Thyroid gland (tissue), 4 donors: ENCODE measurements at regions not wholly inside any gene's neighbourhood (a gene's known extent, or its start where the extent isn't known, plus 50 kb on each side); places are given as distances from the start of the nearest gene placed in this dataset.

ENCODE experiments used
- DNase-seq, 2 donors: peaks; one replicate each; pipeline ENCODE4 v3.0.0-alpha.2; 2019
- H3K27ac ChIP-seq, 3 donors: fragments of 200-600 bp; sonication (generic); 1 replicate in 2 of 3; 2 replicates in 1 of 3; pipeline ENCODE4 v1.5.1; 2016 to 2019; ENCODE audit warnings: mild to moderate bottlenecking in 1 of 3, moderate library complexity in 1 of 3
- H3K27me3 ChIP-seq: fragments of 200-600 bp; sonication (generic); one replicate; pipeline ENCODE4 v1.5.1; 2019
- H3K36me3 ChIP-seq, 2 donors: fragments of 200-600 bp; sonication (generic); one replicate each; pipeline ENCODE4 v1.5.1; 2016 to 2019
- H3K4me1 ChIP-seq, 2 donors: fragments of 200-600 bp; sonication (generic); one replicate each; pipeline ENCODE4 v1.5.1; 2017 to 2019
- H3K4me3 ChIP-seq, 3 donors: fragments of 200-600 bp; sonication (generic); replicated peaks in 1 of 3; 1 replicate in 2 of 3; 2 replicates in 1 of 3; pipeline ENCODE4 v1.5.1; 2016; ENCODE audit warnings: mild to moderate bottlenecking in 1 of 3
- H3K9me3 ChIP-seq: fragments of 200-600 bp; sonication (generic); one replicate; pipeline ENCODE4 v1.5.1; 2017
- POLR2A ChIP-seq, 2 donors: fragments of 450-650 bp; IDR thresholded peaks; one replicate each; pipeline ENCODE4 v1.6.1; 2017; ENCODE audit warnings: antibody characterized with exemption in 2 of 2, mild to moderate bottlenecking in 2 of 2, moderate library complexity in 1 of 2
- WGBS, 2 donors: methylation state at CpG; one replicate each; pipeline ENCODE4 v1.1.5; 2017; 5-methylcytosine and 5-hydroxymethylcytosine counted together
- intact Hi-C: fragments of 100-400 bp; cut with DNase I; formaldehyde crosslinking; loops from one replicate; pipeline ENCODE4 v1.15.1; 2023
- TF ChIP-seq, protein P1 (sequence below), 6 experiments: fragments of 200-600 bp in 3 of 6; fragments of 450-650 bp in 3 of 6; sonication (generic) in 3 of 6; IDR thresholded peaks; one replicate each; pipeline ENCODE4 v1.5.1; 2016 to 2019; ENCODE audit warnings: antibody characterized with exemption in 6 of 6, mild to moderate bottlenecking in 2 of 6, inconsistent platforms in 1 of 6, moderate library complexity in 1 of 6

DNA sequence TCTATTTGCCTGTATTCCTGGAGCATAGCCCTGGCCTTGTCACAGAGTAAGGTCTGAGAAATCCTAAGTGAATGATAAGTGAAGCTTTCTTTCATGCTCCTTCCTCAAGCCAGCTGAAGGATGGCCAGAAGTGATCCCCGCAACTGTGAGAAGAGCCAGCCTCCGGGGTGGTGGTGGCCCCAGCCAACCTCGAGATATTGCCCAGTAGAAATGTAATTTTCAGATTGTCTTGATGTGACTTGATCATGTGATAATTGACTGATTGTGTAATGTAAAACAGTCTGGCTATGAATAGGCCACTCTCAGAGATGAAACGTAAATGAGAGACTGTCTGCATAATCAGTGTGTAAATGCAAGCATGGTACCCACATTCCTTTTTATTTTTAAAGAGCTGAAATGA lies 242.4 kb upstream of the CAMK1G start:
- H3K4me3 ChIP-seq, result no peak overlapping the region
- DNase-seq, result no peak
- TF ChIP-seq, protein P1, sequence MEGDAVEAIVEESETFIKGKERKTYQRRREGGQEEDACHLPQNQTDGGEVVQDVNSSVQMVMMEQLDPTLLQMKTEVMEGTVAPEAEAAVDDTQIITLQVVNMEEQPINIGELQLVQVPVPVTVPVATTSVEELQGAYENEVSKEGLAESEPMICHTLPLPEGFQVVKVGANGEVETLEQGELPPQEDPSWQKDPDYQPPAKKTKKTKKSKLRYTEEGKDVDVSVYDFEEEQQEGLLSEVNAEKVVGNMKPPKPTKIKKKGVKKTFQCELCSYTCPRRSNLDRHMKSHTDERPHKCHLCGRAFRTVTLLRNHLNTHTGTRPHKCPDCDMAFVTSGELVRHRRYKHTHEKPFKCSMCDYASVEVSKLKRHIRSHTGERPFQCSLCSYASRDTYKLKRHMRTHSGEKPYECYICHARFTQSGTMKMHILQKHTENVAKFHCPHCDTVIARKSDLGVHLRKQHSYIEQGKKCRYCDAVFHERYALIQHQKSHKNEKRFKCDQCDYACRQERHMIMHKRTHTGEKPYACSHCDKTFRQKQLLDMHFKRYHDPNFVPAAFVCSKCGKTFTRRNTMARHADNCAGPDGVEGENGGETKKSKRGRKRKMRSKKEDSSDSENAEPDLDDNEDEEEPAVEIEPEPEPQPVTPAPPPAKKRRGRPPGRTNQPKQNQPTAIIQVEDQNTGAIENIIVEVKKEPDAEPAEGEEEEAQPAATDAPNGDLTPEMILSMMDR (IDR thresholded peaks at IDR 0.05), result no peak
- no peak for TF ChIP-seq POLR2A (IDR thresholded peaks at IDR 0.05)
- WGBS, 2 donors, result 66 to 89% methylated on average over 4 of the region's 4 CpGs
- H3K4me1 ChIP-seq, result no peaks in the 10 kb centered on the region
- no peak overlapping the region for H3K27ac ChIP-seq
- intact Hi-C loops, result no loop called here
- H3K27me3 ChIP-seq, result no peaks in the 10 kb centered on the region
- no peaks in the 10 kb centered on the region for H3K36me3 ChIP-seq
- no peaks in the 10 kb centered on the region for H3K9me3 ChIP-seq

DNA sequence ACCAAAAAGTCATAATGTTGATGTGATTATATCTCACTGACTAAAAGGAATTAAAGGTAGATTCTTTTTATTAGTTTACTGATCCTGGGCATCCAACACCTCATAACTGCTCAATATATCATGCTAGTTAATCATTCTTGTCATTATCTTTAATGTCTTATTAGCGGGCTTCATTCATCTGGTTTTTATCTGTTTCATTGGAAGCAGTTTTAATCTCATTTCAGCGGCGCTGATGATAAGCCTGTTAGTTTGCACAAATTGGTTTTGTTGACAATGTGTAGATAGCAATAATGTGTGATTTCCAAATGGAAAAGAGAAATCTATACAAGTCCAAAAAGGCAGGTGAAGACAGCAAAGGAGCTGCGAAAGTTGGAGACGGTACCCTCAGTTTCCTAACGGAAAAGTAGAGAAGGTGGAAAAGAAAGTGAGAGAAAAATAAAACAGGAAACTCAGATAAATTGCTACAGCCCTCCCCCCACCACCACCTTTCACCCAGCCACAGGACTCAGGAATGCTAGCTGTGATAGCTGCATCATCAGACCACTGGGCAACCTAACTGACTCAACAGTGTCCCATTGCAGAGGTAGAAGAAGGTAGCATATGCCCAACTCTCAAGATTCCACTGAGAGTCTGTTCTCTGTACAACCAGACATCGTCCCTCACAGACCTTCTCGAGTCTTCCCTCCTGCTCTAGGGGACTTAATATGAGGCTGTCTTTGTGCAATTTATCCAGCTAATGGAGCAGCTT lies 241.7 kb upstream of the CAMK1G start:
- WGBS, 2 donors, result 78 to 84% methylated on average over 8 of the region's 8 CpGs

DNA sequence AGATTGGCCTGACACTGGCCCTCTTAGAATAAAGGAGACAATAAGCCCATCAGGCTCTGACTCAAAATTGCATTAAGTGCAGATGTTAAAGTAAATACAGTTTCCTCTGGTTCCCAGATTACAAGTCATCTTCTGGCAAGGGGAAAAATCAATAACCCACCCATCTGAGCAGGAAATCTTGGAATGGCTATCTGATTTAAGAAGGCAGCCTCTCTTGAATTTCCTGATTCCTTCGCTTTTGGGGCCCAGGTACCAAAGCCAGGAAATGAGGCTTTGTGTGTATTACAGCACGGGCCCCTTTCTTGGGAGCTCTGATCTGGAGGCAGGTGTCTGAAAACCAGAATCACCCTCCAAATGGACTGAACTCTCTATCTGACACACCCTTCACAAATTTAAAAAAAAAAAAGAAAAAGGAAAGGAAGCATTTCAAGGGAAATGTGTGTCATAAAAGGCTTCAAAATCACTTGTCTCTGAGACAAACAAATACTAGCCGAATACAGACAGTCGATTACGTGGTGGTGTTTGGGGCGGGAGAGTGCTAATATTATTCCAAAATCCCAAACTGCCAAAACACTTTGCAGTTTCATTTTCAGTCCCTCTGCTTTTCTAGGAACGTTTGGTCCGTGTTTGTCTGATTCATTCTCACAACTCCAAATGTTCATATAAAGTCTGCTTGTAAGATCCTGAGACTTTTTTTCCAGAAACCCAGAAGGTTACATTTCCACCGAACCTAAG lies 240.9 kb upstream of the CAMK1G start:
- WGBS, 2 donors, result 72 to 81% methylated on average over 9 of the region's 9 CpGs
- Histone ChIP-seq H3K4me3 (no peak overlapping the region), H3K9me3 (no peaks in the 10 kb centered on the region), H3K36me3 (no peaks in the 10 kb centered on the region), H3K27ac (no peak overlapping the region), H3K27me3 (no peaks in the 10 kb centered on the region), H3K4me1 (no peaks in the 10 kb centered on the region)
- no peak for TF ChIP-seq POLR2A (IDR thresholded peaks at IDR 0.05)
- TF ChIP-seq, protein P1 (IDR thresholded peaks at IDR 0.05), result no peak
- intact Hi-C loops, result no loop called here
- DNase-seq, result no peak

More for the DNA sequence above, 241.7 kb upstream of the CAMK1G start:
- Histone ChIP-seq H3K27me3 (no peaks in the 10 kb centered on the region), H3K9me3 (no peaks in the 10 kb centered on the region), H3K27ac (no peak overlapping the region), H3K4me1 (no peaks in the 10 kb centered on the region), H3K36me3 (no peaks in the 10 kb centered on the region), H3K4me3 (no peak overlapping the region)
- no peak for DNase-seq
- intact Hi-C loops, result no loop called here
- no peak for TF ChIP-seq POLR2A (IDR thresholded peaks at IDR 0.05)
- TF ChIP-seq, protein P1 (IDR thresholded peaks at IDR 0.05), result no peak

DNA sequence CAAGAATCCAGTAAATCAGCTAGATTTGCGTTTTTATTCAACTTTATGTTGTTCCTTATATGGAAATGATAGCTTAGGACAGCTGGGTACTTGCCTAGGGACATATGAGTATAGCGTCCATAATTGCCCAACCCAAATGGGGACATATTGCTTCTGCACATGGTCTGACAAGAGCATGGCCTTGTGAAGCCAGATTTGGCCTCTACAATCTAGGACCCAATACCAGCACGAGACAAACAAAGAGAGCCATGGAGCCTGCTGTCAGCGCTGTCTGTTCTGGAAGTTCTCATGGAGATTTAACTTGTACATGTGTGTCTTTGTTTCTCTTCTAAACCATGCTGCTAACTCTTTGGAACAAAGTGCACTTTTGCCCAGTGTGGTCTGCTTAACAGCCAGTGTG lies 240.0 kb upstream of the CAMK1G start:
- Histone ChIP-seq H3K27ac (no peak overlapping the region), H3K27me3 (no peaks in the 10 kb centered on the region), H3K4me1 (no peaks in the 10 kb centered on the region), H3K4me3 (no peak overlapping the region), H3K36me3 (no peaks in the 10 kb centered on the region), H3K9me3 (no peaks in the 10 kb centered on the region)
- DNase-seq, result no peak
- intact Hi-C loops, result no loop called here
- TF ChIP-seq, protein P1 (IDR thresholded peaks at IDR 0.05), result no peak
- no peak for TF ChIP-seq POLR2A (IDR thresholded peaks at IDR 0.05)
- WGBS, 2 donors, result 88 to 95% methylated on average over 3 to 4 of the region's 4 CpGs

DNA sequence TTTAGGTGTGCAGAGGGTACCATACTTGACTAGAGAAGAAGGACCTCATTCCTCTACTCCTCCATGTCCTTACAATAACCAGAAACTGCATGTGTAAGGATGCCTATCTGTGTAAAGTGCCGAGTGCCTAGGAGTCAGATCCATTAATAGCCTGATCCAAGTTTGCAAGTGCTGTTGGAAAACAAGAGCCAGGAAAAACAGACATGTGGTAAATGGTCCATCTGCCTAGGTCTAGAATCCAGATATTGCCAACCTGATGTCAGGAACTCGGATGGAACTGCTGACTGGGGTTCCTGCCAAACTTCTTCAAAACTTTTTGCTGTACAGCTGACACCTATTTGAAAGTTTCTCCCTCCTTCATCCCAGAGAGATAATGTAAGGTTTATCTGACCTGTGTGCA lies 239.4 kb upstream of the CAMK1G start:
- H3K27ac ChIP-seq, result no peak overlapping the region
- H3K4me3 ChIP-seq, result no peak overlapping the region
- 71 to 74% methylated on average over 2 of the region's 2 CpGs for WGBS, 2 donors
- no peaks in the 10 kb centered on the region for H3K27me3 ChIP-seq
- intact Hi-C loops, result no loop called here
- H3K4me1 ChIP-seq, result no peaks in the 10 kb centered on the region
- DNase-seq, result no peak
- H3K36me3 ChIP-seq, result no peaks in the 10 kb centered on the region
- H3K9me3 ChIP-seq, result no peaks in the 10 kb centered on the region
- TF ChIP-seq, protein P1 (IDR thresholded peaks at IDR 0.05), result no peak
- TF ChIP-seq POLR2A (IDR thresholded peaks at IDR 0.05), result no peak
